CD4-positive, alpha-beta memory T cell (primary cell): ENCODE measurements at regions not wholly inside any gene's neighbourhood (a gene's known extent, or its start where the extent isn't known, plus 50 kb on each side); places are given as distances from the start of the nearest gene placed in this dataset.

Experiments used
- CTCF ChIA-PET: fragments of 350-600 bp; sonication (Branson Sonifier 250); formaldehyde crosslinking; loops from one replicate; lab custom pipeline; 2021; ENCODE audit warnings: inconsistent platforms; ENCODE audit not compliant: partially characterized antibody; lab: Charles Lee
- POLR2A ChIA-PET: fragments of 350-600 bp; sonication (Branson Sonifier 250); formaldehyde crosslinking; loops from one replicate; lab custom pipeline; 2021; ENCODE audit not compliant: partially characterized antibody; lab: Charles Lee
- DNase-seq, 5 donors: peaks; one replicate each; pipeline versions ENCODE4 v3.0.0 to v3.0.0-alpha.2; 2020 to 2022; ENCODE audit warnings: mixed read lengths in 1 of 5
- H3K27ac ChIP-seq: one replicate; pipeline ENCODE4 v1.7.0; 2013; ENCODE audit warnings: low read depth, low read length
- H3K27me3 ChIP-seq: 2 replicates; pipeline ENCODE4 v1.7.0; 2013; ENCODE audit warnings: mild to moderate bottlenecking, low read length, moderate library complexity; ENCODE audit not compliant: insufficient read depth
- H3K36me3 ChIP-seq: 2 replicates; pipeline ENCODE4 v1.7.0; 2013; ENCODE audit warnings: mild to moderate bottlenecking, low read length, moderate library complexity; ENCODE audit not compliant: insufficient read depth
- H3K4me1 ChIP-seq: 2 replicates; pipeline ENCODE4 v1.7.0; 2013; ENCODE audit warnings: mild to moderate bottlenecking, low read length, moderate library complexity; ENCODE audit not compliant: insufficient read depth
- H3K4me3 ChIP-seq, 2 donors: one replicate each; pipeline ENCODE4 v1.7.0; 2013; ENCODE audit warnings: low read length in 2 of 2, mild to moderate bottlenecking in 1 of 2
- H3K9me3 ChIP-seq, 2 donors: one replicate each; pipeline ENCODE4 v1.7.0; 2013; ENCODE audit warnings: low read length in 2 of 2, control low read depth in 1 of 2; ENCODE audit not compliant: control insufficient read depth in 1 of 2
- H3K27ac Mint-ChIP-seq, 7 donors: one replicate each; pipeline ENCODE4 v1.8.0; 2020 to 2021; ENCODE audit warnings: mixed read lengths in 7 of 7, mild to moderate bottlenecking in 6 of 7, inconsistent platforms in 3 of 7, moderate library complexity in 3 of 7
- H3K27me3 Mint-ChIP-seq, 2 donors: one replicate each; pipeline ENCODE4 v1.8.0; 2020 to 2021; ENCODE audit warnings: mixed read lengths in 2 of 2
- H3K36me3 Mint-ChIP-seq, 2 donors: one replicate each; pipeline ENCODE4 v1.8.0; 2020 to 2021; ENCODE audit warnings: mixed read lengths in 2 of 2, inconsistent platforms in 1 of 2, mild to moderate bottlenecking in 1 of 2
- H3K4me1 Mint-ChIP-seq, 4 donors: one replicate each; pipeline ENCODE4 v1.8.0; 2020 to 2021; ENCODE audit warnings: mixed read lengths in 4 of 4, mild to moderate bottlenecking in 1 of 4
- H3K4me3 Mint-ChIP-seq, 8 donors: one replicate each; pipeline ENCODE4 v1.8.0; 2020 to 2021; ENCODE audit warnings: mixed read lengths in 8 of 8, mild to moderate bottlenecking in 7 of 8, moderate library complexity in 6 of 8, inconsistent platforms in 3 of 8
- H3K9me3 Mint-ChIP-seq, 8 donors: one replicate each; pipeline ENCODE4 v1.8.0; 2020 to 2021; ENCODE audit warnings: mixed read lengths in 8 of 8, mild to moderate bottlenecking in 5 of 8, inconsistent platforms in 3 of 8, moderate library complexity in 1 of 8
- intact Hi-C: fragments of 100-400 bp; cut with micrococcal nuclease; formaldehyde crosslinking; loops from one replicate; pipeline ENCODE4 v1.15.1; 2023

- intact Hi-C loops = no loop called here
- Histone ChIP-seq H3K9me3 (no peaks in the 10 kb centered on the region), H3K27me3 (no peaks in the 10 kb centered on the region), H3K4me3 (no peak overlapping the region), H3K36me3 (no peaks in the 10 kb centered on the region), H3K4me1 (no peaks in the 10 kb centered on the region), H3K27ac (no peak overlapping the region)
- H3K27ac Mint-ChIP-seq = no peak overlapping the region
- POLR2A ChIA-PET = no interaction called here
- H3K4me3 Mint-ChIP-seq = no peak overlapping the region
- H3K9me3 Mint-ChIP-seq = peaks cover 2 to 16% (median 6%) of the 10 kb centered on the region in 8 donors
- peaks cover 2 to 5% of the 10 kb centered on the region in 2 donors for H3K27me3 Mint-ChIP-seq
- no peaks in the 10 kb centered on the region for H3K4me1 Mint-ChIP-seq
- H3K36me3 Mint-ChIP-seq = no peaks in the 10 kb centered on the region
- CTCF ChIA-PET = no interaction called here
- no peak for DNase-seq
These were observed 491.9 kb downstream of the SIPA1L2 start for GRCh38 chr1:232138044-232138443.

- no peak overlapping the region for H3K4me3 ChIP-seq
- H3K9me3 ChIP-seq = no peaks in the 10 kb centered on the region
- H3K4me1 ChIP-seq = no peaks in the 10 kb centered on the region
- DNase-seq = no peak
- POLR2A ChIA-PET = no interaction called here
- intact Hi-C loops = no loop called here
- Mint-ChIP-seq H3K4me1 (no peaks in the 10 kb centered on the region), H3K9me3 (peaks cover 2 to 16% (median 6%) of the 10 kb centered on the region in 8 donors), H3K4me3 (no peak overlapping the region), H3K27me3 (peaks cover 2 to 5% of the 10 kb centered on the region in 2 donors), H3K36me3 (no peaks in the 10 kb centered on the region), H3K27ac (no peak overlapping the region)
- H3K36me3 ChIP-seq = no peaks in the 10 kb centered on the region
- CTCF ChIA-PET = no interaction called here
- no peak overlapping the region for H3K27ac ChIP-seq
- H3K27me3 ChIP-seq = no peaks in the 10 kb centered on the region
These were observed 492.9 kb downstream of the SIPA1L2 start for GRCh38 chr1:232137066-232137465.

DNA sequence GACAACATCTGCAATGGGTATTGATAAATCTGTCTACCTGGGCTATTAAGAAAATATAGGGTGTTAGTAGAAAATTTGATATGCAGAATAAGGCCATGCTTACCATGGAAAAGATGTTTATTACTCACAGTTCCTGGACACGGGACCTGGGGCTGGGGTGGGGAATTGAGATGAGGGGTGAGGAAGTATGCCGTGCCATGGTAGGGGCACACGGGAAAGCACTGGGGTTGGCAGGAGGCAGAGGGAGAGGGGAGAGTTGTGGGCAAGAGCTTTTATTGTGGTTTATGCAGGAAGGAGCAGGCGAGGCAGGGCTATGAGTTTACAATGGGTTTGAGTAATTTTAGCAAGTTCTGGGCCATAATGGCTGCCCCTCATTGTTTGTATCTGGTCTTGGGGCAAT lies 493.8 kb downstream of the SIPA1L2 start:
- ChIA-PET POLR2A (no interaction called here), CTCF (no interaction called here)
- Histone ChIP-seq H3K4me1 (no peaks in the 10 kb centered on the region), H3K9me3 (no peaks in the 10 kb centered on the region), H3K27me3 (no peaks in the 10 kb centered on the region), H3K4me3 (no peak overlapping the region), H3K27ac (no peak overlapping the region), H3K36me3 (no peaks in the 10 kb centered on the region)
- DNase-seq = no peak
- Mint-ChIP-seq H3K4me1 (no peaks in the 10 kb centered on the region), H3K9me3 (peaks cover 3 to 20% (median 8%) of the 10 kb centered on the region in 8 donors), H3K27me3 (peaks cover 5% of the 10 kb centered on the region in 2 donors), H3K4me3 (no peak overlapping the region), H3K27ac (no peak overlapping the region), H3K36me3 (peaks cover 0 to 4% of the 10 kb centered on the region in 2 donors)
- intact Hi-C loops = no loop called here

GRCh38 chr1:232134365-232134764 lies 495.6 kb downstream of the SIPA1L2 start:
- Mint-ChIP-seq H3K27me3 (peaks cover 6 to 12% of the 10 kb centered on the region in 2 donors), H3K4me3 (no peak overlapping the region), H3K36me3 (peaks cover 0 to 4% of the 10 kb centered on the region in 2 donors), H3K4me1 (no peaks in the 10 kb centered on the region), H3K9me3 (peaks cover 0 to 17% (median 6%) of the 10 kb centered on the region in 8 donors), H3K27ac (no peak overlapping the region)
- no peak overlapping the region for H3K4me3 ChIP-seq
- H3K27me3 ChIP-seq = no peaks in the 10 kb centered on the region
- H3K4me1 ChIP-seq = no peaks in the 10 kb centered on the region
- no peak overlapping the region for H3K27ac ChIP-seq
- CTCF ChIA-PET = no interaction called here
- intact Hi-C loops = no loop called here
- POLR2A ChIA-PET = no interaction called here
- no peaks in the 10 kb centered on the region for H3K36me3 ChIP-seq
- H3K9me3 ChIP-seq = no peaks in the 10 kb centered on the region
- DNase-seq = no peak

GRCh38 chr1:232132572-232132971 lies 497.4 kb downstream of the SIPA1L2 start:
- Mint-ChIP-seq H3K27ac (no peak overlapping the region), H3K27me3 (peaks cover 4 to 10% of the 10 kb centered on the region in 2 donors), H3K4me1 (no peaks in the 10 kb centered on the region), H3K4me3 (no peak overlapping the region), H3K36me3 (peaks cover 0 to 4% of the 10 kb centered on the region in 2 donors), H3K9me3 (peaks cover 0 to 16% (median 6%) of the 10 kb centered on the region in 8 donors)
- Histone ChIP-seq H3K36me3 (no peaks in the 10 kb centered on the region), H3K27me3 (no peaks in the 10 kb centered on the region), H3K4me1 (no peaks in the 10 kb centered on the region), H3K9me3 (no peaks in the 10 kb centered on the region), H3K27ac (no peak overlapping the region), H3K4me3 (no peak overlapping the region)
- no peak for DNase-seq
- ChIA-PET CTCF (no interaction called here), POLR2A (no interaction called here)
- intact Hi-C loops = no loop called here

GRCh38 chr1:232131715-232132391 lies 498.1 kb downstream of the SIPA1L2 start:
- Histone ChIP-seq H3K4me1 (no peaks in the 10 kb centered on the region), H3K9me3 (no peaks in the 10 kb centered on the region), H3K27me3 (no peaks in the 10 kb centered on the region), H3K27ac (no peak overlapping the region), H3K36me3 (no peaks in the 10 kb centered on the region), H3K4me3 (no peak overlapping the region)
- ChIA-PET POLR2A (no interaction called here), CTCF (no interaction called here)
- DNase-seq = no peak
- Mint-ChIP-seq H3K27me3 (peaks cover 4 to 10% of the 10 kb centered on the region in 2 donors), H3K4me3 (no peak overlapping the region), H3K36me3 (peaks cover 0 to 4% of the 10 kb centered on the region in 2 donors), H3K27ac (no peak overlapping the region), H3K9me3 (peaks cover 0 to 16% (median 7%) of the 10 kb centered on the region in 8 donors), H3K4me1 (no peaks in the 10 kb centered on the region)
- intact Hi-C loops = no loop called here

- CTCF ChIA-PET = no interaction called here
- intact Hi-C loops = no loop called here
- no peaks in the 10 kb centered on the region for H3K4me1 Mint-ChIP-seq
- DNase-seq = no peak
- H3K27me3 Mint-ChIP-seq = peaks cover 5 to 10% of the 10 kb centered on the region in 2 donors
- Histone ChIP-seq H3K27me3 (no peaks in the 10 kb centered on the region), H3K4me1 (no peaks in the 10 kb centered on the region), H3K4me3 (no peak overlapping the region), H3K36me3 (no peaks in the 10 kb centered on the region), H3K27ac (no peak overlapping the region), H3K9me3 (no peaks in the 10 kb centered on the region)
- H3K4me3 Mint-ChIP-seq = no peak overlapping the region
- H3K9me3 Mint-ChIP-seq = peaks cover 0 to 16% (median 7%) of the 10 kb centered on the region in 8 donors
- POLR2A ChIA-PET = no interaction called here
- peaks cover 0 to 4% of the 10 kb centered on the region in 2 donors for H3K36me3 Mint-ChIP-seq
- H3K27ac Mint-ChIP-seq = no peak overlapping the region
These were observed 499.0 kb downstream of the SIPA1L2 start for GRCh38 chr1:232130815-232131480.
